H9 (cell line): ENCODE measurements at regions not wholly inside any gene's neighbourhood (a gene's known extent, or its start where the extent isn't known, plus 50 kb on each side); places are given as distances from the start of the nearest gene placed in this dataset.

Source experiments
- DNase-seq: peaks from one replicate; pipeline ENCODE4 v3.0.0-alpha.2; 2017
- H2AFZ ChIP-seq: one replicate; pipeline ENCODE4 v1.6.1; 2013; ENCODE audit warnings: mild to moderate bottlenecking, low read length, control low read depth, moderate library complexity
- H2AK5ac ChIP-seq: 2 replicates; pipeline ENCODE4 v1.6.1; 2013; ENCODE audit warnings: low read length, control low read depth, mixed read lengths; ENCODE audit not compliant: insufficient read length
- H2BK120ac ChIP-seq: one replicate; pipeline ENCODE4 v1.6.1; 2013; ENCODE audit warnings: low read depth, mild to moderate bottlenecking, low read length, control low read depth, inconsistent platforms; ENCODE audit not compliant: poor library complexity, severe bottlenecking
- H2BK12ac ChIP-seq: 2 replicates; pipeline ENCODE4 v1.6.1; 2013; ENCODE audit warnings: low read length, control low read depth, mixed read lengths, low read depth; ENCODE audit not compliant: insufficient read length
- H2BK15ac ChIP-seq: 2 replicates; pipeline ENCODE4 v1.6.1; 2013; ENCODE audit warnings: low read depth, low read length, control low read depth
- H2BK20ac ChIP-seq: one replicate; pipeline ENCODE4 v1.6.1; 2013; ENCODE audit warnings: low read depth, mild to moderate bottlenecking, low read length, control low read depth, inconsistent platforms; ENCODE audit not compliant: poor library complexity, severe bottlenecking
- H2BK5ac ChIP-seq: 2 replicates; pipeline ENCODE4 v1.6.1; 2013; ENCODE audit warnings: low read length, control low read depth, mixed read lengths; ENCODE audit not compliant: insufficient read length
- H3K14ac ChIP-seq: 2 replicates; pipeline ENCODE4 v1.6.1; 2013; ENCODE audit warnings: low read length, control low read depth; ENCODE audit not compliant: insufficient read depth
- H3K18ac ChIP-seq: 2 replicates; pipeline ENCODE4 v1.6.1; 2013; ENCODE audit warnings: low read depth, mild to moderate bottlenecking, mixed read lengths, low read length, control low read depth; ENCODE audit not compliant: insufficient read length
- H3K23ac ChIP-seq: 2 replicates; pipeline ENCODE4 v1.6.1; 2013; ENCODE audit warnings: low read length, control low read depth, mixed read lengths, low read depth; ENCODE audit not compliant: insufficient read length
- H3K23me2 ChIP-seq: 2 replicates; pipeline ENCODE4 v1.6.1; 2013; ENCODE audit warnings: low read depth, mild to moderate bottlenecking, mixed read lengths, low read length, control low read depth; ENCODE audit not compliant: insufficient read length, poor library complexity, severe bottlenecking
- H3K27ac ChIP-seq: 2 replicates; pipeline ENCODE4 v1.5.1; 2013; ENCODE audit warnings: low read length, control low read depth, mixed read lengths, low read depth; ENCODE audit not compliant: insufficient read length
- H3K27me3 ChIP-seq: 2 replicates; pipeline ENCODE4 v1.6.1; 2013; ENCODE audit warnings: low read length, control low read depth, inconsistent platforms; ENCODE audit not compliant: insufficient read depth
- H3K4ac ChIP-seq: 2 replicates; pipeline ENCODE4 v1.6.1; 2013; ENCODE audit warnings: low read depth, mild to moderate bottlenecking, control low read depth, inconsistent platforms, low read length, moderate library complexity
- H3K4me1 ChIP-seq: 2 replicates; pipeline ENCODE4 v1.6.1; 2013; ENCODE audit warnings: low read length, control low read depth, inconsistent platforms; ENCODE audit not compliant: insufficient read depth
- H3K4me2 ChIP-seq: 2 replicates; pipeline ENCODE4 v1.6.1; 2013; ENCODE audit warnings: low read length, control low read depth, mixed read lengths; ENCODE audit not compliant: insufficient read length, insufficient read depth
- H3K56ac ChIP-seq: 2 replicates; pipeline ENCODE4 v1.6.1; 2013; ENCODE audit warnings: low read depth, mild to moderate bottlenecking, mixed read lengths, low read length, control low read depth; ENCODE audit not compliant: insufficient read length
- H3K79me1 ChIP-seq: 2 replicates; pipeline ENCODE4 v1.6.1; 2013; ENCODE audit warnings: low read depth, mild to moderate bottlenecking, moderate library complexity, low read length, control low read depth, inconsistent platforms; ENCODE audit not compliant: insufficient read depth, poor library complexity, severe bottlenecking
- H3K79me2 ChIP-seq: 2 replicates; pipeline ENCODE4 v1.6.1; 2013; ENCODE audit warnings: low read length, control low read depth, inconsistent platforms; ENCODE audit not compliant: insufficient read depth
- H3K9ac ChIP-seq: 2 replicates; pipeline ENCODE4 v1.6.1; 2013; ENCODE audit warnings: low read length, control low read depth, mixed read lengths; ENCODE audit not compliant: insufficient read length; ENCODE audit errors: extremely low read depth
- H3K9me3 ChIP-seq: one replicate; pipeline ENCODE4 v1.6.1; 2013; ENCODE audit warnings: low read depth, low read length, inconsistent platforms; ENCODE audit not compliant: control insufficient read depth
- H3T11ph ChIP-seq: one replicate; pipeline ENCODE4 v1.6.1; 2013; ENCODE audit warnings: mild to moderate bottlenecking, low read length, control low read depth, inconsistent platforms
- H4K20me1 ChIP-seq: one replicate; pipeline ENCODE4 v1.6.1; 2013; ENCODE audit not compliant: control insufficient read depth, insufficient read length, insufficient read depth
- H4K5ac ChIP-seq: 2 replicates; pipeline ENCODE4 v1.6.1; 2013; ENCODE audit warnings: low read depth, mild to moderate bottlenecking, mixed read lengths, low read length, control low read depth; ENCODE audit not compliant: insufficient read length
- H4K8ac ChIP-seq: replicated peaks from 2 replicates; pipeline ENCODE4 v1.6.1; 2013; ENCODE audit warnings: low read length, control low read depth, mixed read lengths, low read depth; ENCODE audit not compliant: insufficient read length
- H4K91ac ChIP-seq: 2 replicates; pipeline ENCODE4 v1.6.1; 2013; ENCODE audit warnings: low read depth, mild to moderate bottlenecking, moderate library complexity, mixed read lengths, low read length, control low read depth; ENCODE audit not compliant: insufficient read length
- H3K27ac Mint-ChIP-seq, 3 experiments: 2 replicates in 2 of 3; 3 replicates in 1 of 3; pipeline ENCODE4 v1.8.0; 2020 to 2021; ENCODE audit warnings: mixed read lengths in 3 of 3, mild to moderate bottlenecking in 1 of 3, moderate library complexity in 1 of 3
- H3K27me3 Mint-ChIP-seq: 2 replicates; pipeline ENCODE4 v1.8.0; 2021; ENCODE audit warnings: low read depth, mild to moderate bottlenecking, moderate library complexity, mixed read lengths
- H3K36me3 Mint-ChIP-seq, 3 experiments: 2 replicates in 2 of 3; 3 replicates in 1 of 3; pipeline ENCODE4 v1.8.0; 2020 to 2021; ENCODE audit warnings: low read depth in 3 of 3, mixed read lengths in 3 of 3; ENCODE audit not compliant: insufficient read depth in 1 of 3
- H3K4me1 Mint-ChIP-seq, 2 experiments: 2 replicates each; pipeline ENCODE4 v1.8.0; 2020; ENCODE audit warnings: mixed read lengths in 2 of 2
- H3K4me3 Mint-ChIP-seq, 2 experiments: 2 replicates in 1 of 2; 3 replicates in 1 of 2; pipeline ENCODE4 v1.8.0; 2020 to 2021; ENCODE audit warnings: mild to moderate bottlenecking in 2 of 2, mixed read lengths in 2 of 2, moderate library complexity in 1 of 2
- H3K9me3 Mint-ChIP-seq, 2 experiments: 2 replicates in 1 of 2; 3 replicates in 1 of 2; pipeline ENCODE4 v1.8.0; 2020; ENCODE audit warnings: mild to moderate bottlenecking in 2 of 2, mixed read lengths in 2 of 2, moderate library complexity in 1 of 2
- WGBS: extraction: QIAGEN DNeasy Blood & Tissue Kit; methylation state at CpG from one replicate; pipeline ENCODE4 v1.1.7; 2013; ENCODE audit warnings: missing lambda C conversion rate, low lambda C conversion rate, mixed read lengths; ENCODE audit not compliant: insufficient read length; ENCODE audit errors: extremely low coverage; 5-methylcytosine and 5-hydroxymethylcytosine counted together
- TF ChIP-seq, protein P1 (sequence below): fragments of 200-600 bp; sonication (generic); conservative IDR thresholded peaks from 3 replicates; pipeline ENCODE4 v1.8.0; 2021; ENCODE audit warnings: antibody characterized with exemption, mild to moderate bottlenecking

DNA sequence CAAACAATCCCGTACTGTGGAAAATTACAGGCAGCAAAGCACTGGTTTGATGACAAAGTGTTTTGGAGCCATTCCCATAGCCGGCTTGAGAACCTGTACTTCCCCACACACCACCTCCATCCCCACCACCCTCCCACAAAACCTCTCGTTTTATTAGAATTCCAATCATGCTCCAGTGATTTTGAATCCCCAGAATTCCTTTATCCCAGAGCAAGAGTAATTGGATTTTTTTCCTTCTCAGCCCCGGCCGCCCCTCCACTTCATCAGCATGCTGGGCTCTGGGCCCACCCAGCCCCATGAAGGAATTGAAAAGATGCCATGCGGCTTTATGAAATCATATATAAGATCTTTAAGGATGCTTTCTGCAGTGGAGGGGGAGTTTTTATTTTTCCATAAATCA, 136.6 kb downstream of the OMA1 start:
- no peaks in the 10 kb centered on the region for H3K23me2 ChIP-seq
- no peak for DNase-seq
- H2BK120ac ChIP-seq: no peak overlapping the region
- H3T11ph ChIP-seq: no peak overlapping the region
- H3K4ac ChIP-seq: no peak overlapping the region
- H3K4me1 ChIP-seq: no peaks in the 10 kb centered on the region
- H3K4me3 Mint-ChIP-seq: no peak overlapping the region
- H3K9me3 Mint-ChIP-seq: no peaks in the 10 kb centered on the region
- no peak overlapping the region for H3K4me2 ChIP-seq
- H3K9me3 ChIP-seq: no peaks in the 10 kb centered on the region
- H3K27me3 Mint-ChIP-seq: no peaks in the 10 kb centered on the region; the same call in 1 of the 2 replicates
- 100% methylated on average over 1 of the region's 6 CpGs for WGBS
- no peak overlapping the region for H2BK12ac ChIP-seq
- H3K4me1 Mint-ChIP-seq: peaks cover 0 to 3% of the 10 kb centered on the region in 2 experiments; a peak in 1 of 4 replicates
- H2BK15ac ChIP-seq: no peak overlapping the region
- no peak overlapping the region for H2BK5ac ChIP-seq
- no peak overlapping the region for H4K91ac ChIP-seq
- H3K27me3 ChIP-seq: no peaks in the 10 kb centered on the region
- H4K5ac ChIP-seq: no peak overlapping the region
- H3K79me1 ChIP-seq: no peaks in the 10 kb centered on the region
- no peak overlapping the region for H2AFZ ChIP-seq
- no peak overlapping the region for H3K14ac ChIP-seq
- no peaks in the 10 kb centered on the region for H3K79me2 ChIP-seq
- no peak overlapping the region for H3K23ac ChIP-seq
- H2BK20ac ChIP-seq: no peak overlapping the region
- H2AK5ac ChIP-seq: no peak overlapping the region
- H4K8ac ChIP-seq: no peak overlapping the region
- H4K20me1 ChIP-seq: no peaks in the 10 kb centered on the region
- H3K18ac ChIP-seq: no peak overlapping the region
- no peak overlapping the region for H3K27ac ChIP-seq
- no peak overlapping the region for H3K56ac ChIP-seq
- H3K27ac Mint-ChIP-seq: no peak overlapping the region
- no peak overlapping the region for H3K9ac ChIP-seq
- TF ChIP-seq, protein P1, sequence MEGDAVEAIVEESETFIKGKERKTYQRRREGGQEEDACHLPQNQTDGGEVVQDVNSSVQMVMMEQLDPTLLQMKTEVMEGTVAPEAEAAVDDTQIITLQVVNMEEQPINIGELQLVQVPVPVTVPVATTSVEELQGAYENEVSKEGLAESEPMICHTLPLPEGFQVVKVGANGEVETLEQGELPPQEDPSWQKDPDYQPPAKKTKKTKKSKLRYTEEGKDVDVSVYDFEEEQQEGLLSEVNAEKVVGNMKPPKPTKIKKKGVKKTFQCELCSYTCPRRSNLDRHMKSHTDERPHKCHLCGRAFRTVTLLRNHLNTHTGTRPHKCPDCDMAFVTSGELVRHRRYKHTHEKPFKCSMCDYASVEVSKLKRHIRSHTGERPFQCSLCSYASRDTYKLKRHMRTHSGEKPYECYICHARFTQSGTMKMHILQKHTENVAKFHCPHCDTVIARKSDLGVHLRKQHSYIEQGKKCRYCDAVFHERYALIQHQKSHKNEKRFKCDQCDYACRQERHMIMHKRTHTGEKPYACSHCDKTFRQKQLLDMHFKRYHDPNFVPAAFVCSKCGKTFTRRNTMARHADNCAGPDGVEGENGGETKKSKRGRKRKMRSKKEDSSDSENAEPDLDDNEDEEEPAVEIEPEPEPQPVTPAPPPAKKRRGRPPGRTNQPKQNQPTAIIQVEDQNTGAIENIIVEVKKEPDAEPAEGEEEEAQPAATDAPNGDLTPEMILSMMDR: no peak
- H3K36me3 Mint-ChIP-seq: no peaks in the 10 kb centered on the region; a peak in 1 of 7 replicates
